GM12878 (cell line): ENCODE measurements at regions not wholly inside any gene's neighbourhood (a gene's known extent, or its start where the extent isn't known, plus 50 kb on each side); places are given as distances from the start of the nearest gene placed in this dataset.
A peak's percentile ranks its signal among the peaks of the same experiment; 100 is the strongest.

ENCODE experiments used
- ATAC-seq: fragments of 200-7000 bp; cut with Tn5 transposase; 3 replicates; pipeline ENCODE4 v1.9.1; 2020; ENCODE audit warnings: mild to moderate bottlenecking, moderate library complexity
- BruUV-seq: library from RNA; stranded (reverse); fragments of 400-500 nt; replicated peaks from 2 replicates; lab custom pipeline; 2021; lab: Mats Ljungman, UMichigan
- CTCF ChIA-PET: fragments of 300-600 bp; sonication (Branson Sonifier 250); formaldehyde crosslinking; extraction: SDS; loops from one replicate; lab custom pipeline; 2021; ENCODE audit warnings: inconsistent platforms; lab: Yijun Ruan, JAX
- POLR2A ChIA-PET: fragments of 350-600 bp; formaldehyde crosslinking; extraction: SDS; loops from one replicate; lab custom pipeline; 2021; ENCODE audit warnings: inconsistent platforms; lab: Charles Lee
- RAD21 ChIA-PET: fragments of 300-600 bp; sonication (Branson Sonifier 250); formaldehyde crosslinking; loops from one replicate; lab custom pipeline; 2023; ENCODE audit warnings: antibody characterized with exemption; ENCODE audit not compliant: unreplicated experiment; lab: Charles Lee
- SMC1A ChIA-PET: fragments of 300-600 bp; sonication (Branson Sonifier 250); formaldehyde crosslinking; loops from one replicate; lab custom pipeline; 2023; ENCODE audit not compliant: unreplicated experiment, uncharacterized antibody; lab: Charles Lee
- DNase-seq: peaks from one replicate; pipeline ENCODE4 v3.0.0-alpha.2; 2011; ENCODE audit warnings: low read depth, low spot score
- FAIRE-seq: peaks from 3 replicates; lab custom pipeline; 2011; peaks lifted over from hg19 to GRCh38; lab: Jason Lieb, UNC
- H2AFZ ChIP-seq: 2 replicates; pipeline ENCODE4 v1.6.0; 2011; ENCODE audit warnings: low read depth, low read length, control low read depth; ENCODE audit not compliant: control insufficient read depth
- H3K27ac ChIP-seq: 2 replicates; pipeline ENCODE4 v1.5.1; 2011; ENCODE audit warnings: control low read depth; ENCODE audit not compliant: control insufficient read depth, insufficient read depth
- H3K27me3 ChIP-seq, 2 experiments: replicated peaks in 1 of 2; 2 replicates each; pipeline versions ENCODE4 v1.6.0 to v1.6.1; 2011; ENCODE audit warnings: low read length in 1 of 2; ENCODE audit not compliant: control insufficient read depth in 2 of 2, insufficient read depth in 2 of 2
- H3K36me3 ChIP-seq, 2 experiments: 2 replicates each; pipeline ENCODE4 v1.5.1; 2011; ENCODE audit warnings: low read length in 1 of 2; ENCODE audit not compliant: control insufficient read depth in 2 of 2, insufficient read depth in 2 of 2
- H3K4me1 ChIP-seq: 2 replicates; pipeline ENCODE4 v1.6.1; 2011; ENCODE audit warnings: mild to moderate bottlenecking, low read length, moderate library complexity, mixed read lengths; ENCODE audit not compliant: control insufficient read depth, insufficient read depth
- H3K4me2 ChIP-seq: 2 replicates; pipeline ENCODE4 v1.6.0; 2011; ENCODE audit warnings: control low read depth; ENCODE audit not compliant: control insufficient read depth, insufficient read depth
- H3K4me3 ChIP-seq: fragments of 200-600 bp; sonication (generic); 2 replicates; pipeline ENCODE4 v1.5.1; 2016
- H3K79me2 ChIP-seq: 2 replicates; pipeline ENCODE4 v1.6.0; 2011; ENCODE audit warnings: low read length; ENCODE audit not compliant: control insufficient read depth, insufficient read depth
- H3K9ac ChIP-seq: 2 replicates; pipeline ENCODE4 v1.8.0; 2011; ENCODE audit warnings: low read length, control low read depth, mixed read lengths; ENCODE audit not compliant: control insufficient read depth, insufficient read depth
- H3K9me3 ChIP-seq: replicated peaks from 3 replicates; pipeline ENCODE4 v1.5.1; 2011; ENCODE audit warnings: mild to moderate bottlenecking, low read length; ENCODE audit not compliant: control insufficient read depth, insufficient read depth
- H4K20me1 ChIP-seq: 2 replicates; pipeline ENCODE4 v1.6.0; 2011; ENCODE audit not compliant: control insufficient read depth, insufficient read depth
- MEF2A ChIP-seq: IDR thresholded peaks from 2 replicates; pipeline ENCODE4 v1.6.1; 2011; ENCODE audit warnings: low read depth, mild to moderate bottlenecking, low read length, moderate library complexity; ENCODE audit not compliant: insufficient read depth
- RAD51 ChIP-seq: fragments of 450-650 bp; IDR thresholded peaks from 2 replicates; pipeline ENCODE4 v1.6.1; 2016; ENCODE audit warnings: moderate library complexity, mild to moderate bottlenecking, inconsistent platforms
- RCOR1 ChIP-seq: conservative IDR thresholded peaks from 2 replicates; pipeline ENCODE4 v1.6.1; 2012; ENCODE audit warnings: low read depth, low read length, improper control_type of control experiment
- ZZZ3 ChIP-seq: IDR thresholded peaks from 2 replicates; pipeline ENCODE4 v1.6.1; 2011; ENCODE audit warnings: low read depth; ENCODE audit not compliant: control insufficient read depth, insufficient read length
- WGBS: methylation state at CpG from one replicate; pipeline ENCODE4 v1.1.6; 2016; ENCODE audit warnings: low lambda C conversion rate; ENCODE audit not compliant: insufficient replicate concordance, insufficient coverage; ENCODE audit errors: missing lambda C conversion rate; 5-methylcytosine and 5-hydroxymethylcytosine counted together
- in situ Hi-C: fragments of 300-500 bp; cut with MboI; formaldehyde crosslinking; loops from 9 replicates; pipeline ENCODE4 v1.14.3; 2018; ENCODE audit warnings: mixed read lengths
- intact Hi-C: fragments of 100-400 bp; cut with micrococcal nuclease; formaldehyde crosslinking; loops from one replicate; pipeline ENCODE4 v1.14.2; 2022; ENCODE audit not compliant: unreplicated experiment
- TF ChIP-seq, protein P1 (sequence below): IDR thresholded peaks from 2 replicates; pipeline ENCODE4 v1.6.1; 2011; ENCODE audit warnings: low read depth, low read length, improper control_type of control experiment, borderline replicate concordance

DNA sequence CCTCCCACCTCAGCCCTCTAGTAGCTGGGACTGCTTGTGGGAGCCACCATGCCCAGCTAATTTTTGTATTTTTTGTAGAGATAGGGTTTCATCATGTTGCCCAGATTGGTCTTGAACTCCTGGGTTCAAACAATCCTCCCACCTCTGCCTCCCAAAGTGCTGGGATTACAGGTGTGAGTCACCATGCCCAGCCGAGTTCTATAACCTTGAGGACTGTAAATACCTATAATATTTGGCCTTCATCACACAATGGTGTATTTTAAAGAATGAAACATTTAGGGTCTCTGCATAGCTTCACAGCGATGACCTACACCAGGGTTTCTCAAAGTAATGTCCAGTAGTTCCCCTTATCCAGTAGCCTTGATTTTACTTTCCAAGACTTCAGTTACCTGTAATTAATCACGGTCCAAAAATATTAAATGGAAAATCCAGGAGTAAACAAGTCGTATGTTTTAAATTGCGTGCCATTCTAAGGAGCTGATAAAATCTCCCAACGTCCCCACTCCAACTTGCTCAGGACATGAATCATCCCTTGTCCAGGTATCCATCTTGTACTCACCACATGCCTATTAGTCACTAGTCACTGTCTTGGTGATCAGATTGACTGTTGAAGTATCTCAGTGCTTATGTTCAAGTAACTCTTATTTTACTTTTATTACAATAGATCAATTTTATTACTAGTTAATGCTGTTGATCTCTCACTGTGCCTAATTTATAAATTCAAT lies 368.2 kb downstream of the BTG1 start:
- CTCF ChIA-PET: interaction anchor here (2.2 kb wide), 1 partner anchor 9 kb away, joined by 5 read pairs; no protein-coding TSS in a partner anchor
- H3K9ac ChIP-seq: no peak overlapping the region
- H3K4me2 ChIP-seq: 0 out of 2 replicates have a peak overlapping the region, but pooled peaks have one; percentile 46
- ATAC-seq (no peak), DNase-seq (no peak), FAIRE-seq (no peak)
- no peak overlapping the region for H3K4me3 ChIP-seq
- WGBS: 78% methylated on average over 6 of the region's 6 CpGs
- H3K9me3 ChIP-seq: no peaks in the 10 kb centered on the region
- POLR2A ChIA-PET: interaction anchor here (0.6 kb wide), 1 partner anchor 536 kb away, joined by 3 read pairs; no protein-coding TSS in a partner anchor
- H3K27ac ChIP-seq: no peak overlapping the region
- H3K27me3 ChIP-seq: no peaks in the 10 kb centered on the region
- no peaks in the 10 kb centered on the region for H3K36me3 ChIP-seq
- no TSS peak for BruUV-seq
- TF ChIP-seq, protein P1, sequence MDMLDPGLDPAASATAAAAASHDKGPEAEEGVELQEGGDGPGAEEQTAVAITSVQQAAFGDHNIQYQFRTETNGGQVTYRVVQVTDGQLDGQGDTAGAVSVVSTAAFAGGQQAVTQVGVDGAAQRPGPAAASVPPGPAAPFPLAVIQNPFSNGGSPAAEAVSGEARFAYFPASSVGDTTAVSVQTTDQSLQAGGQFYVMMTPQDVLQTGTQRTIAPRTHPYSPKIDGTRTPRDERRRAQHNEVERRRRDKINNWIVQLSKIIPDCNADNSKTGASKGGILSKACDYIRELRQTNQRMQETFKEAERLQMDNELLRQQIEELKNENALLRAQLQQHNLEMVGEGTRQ: no peak
- TF ChIP-seq RCOR1 (no peak), MEF2A (no peak), RAD51 (no peak), ZZZ3 (no peak)
- no peaks in the 10 kb centered on the region for H3K79me2 ChIP-seq
- in situ Hi-C loops (no loop called here), intact Hi-C loops (loop anchor here (5.0 kb wide), 1 partner anchor 200 kb away; no protein-coding TSS in a partner anchor)
- SMC1A ChIA-PET: interaction anchor here (1.0 to 1.8 kb wide), 3 partner anchors 9 to 395 kb away, joined by 3 to 5 read pairs (median 3); no protein-coding TSS in a partner anchor
- no peak overlapping the region for H2AFZ ChIP-seq
- H3K4me1 ChIP-seq: peaks cover 7% of the 10 kb centered on the region
- H4K20me1 ChIP-seq: no peaks in the 10 kb centered on the region
- RAD21 ChIA-PET: no interaction called here
